Progenitor cell of endocrine pancreas (in vitro differentiated cells): ENCODE measurements at regions not wholly inside any gene's neighbourhood (a gene's known extent, or its start where the extent isn't known, plus 50 kb on each side); places are given as distances from the start of the nearest gene placed in this dataset.
"Not testable (repeated sequence)": the region's sequence is repeated elsewhere in the genome, so short reads cannot be mapped to it uniquely, and the experiment has no call there.

Experiments
- DNase-seq: peaks from one replicate; pipeline ENCODE4 v3.0.0; 2021; ENCODE audit warnings: low spot score; ENCODE audit not compliant: unreplicated experiment
- H3K27ac Mint-ChIP-seq: 2 replicates; pipeline ENCODE4 v1.8.0; 2021; ENCODE audit warnings: mild to moderate bottlenecking, moderate library complexity, mixed read lengths
- H3K27me3 Mint-ChIP-seq: 2 replicates; pipeline ENCODE4 v1.8.0; 2021; ENCODE audit warnings: mixed read lengths
- H3K36me3 Mint-ChIP-seq: 2 replicates; pipeline ENCODE4 v1.8.0; 2022; ENCODE audit warnings: mixed read lengths; ENCODE audit not compliant: insufficient read depth
- H3K4me1 Mint-ChIP-seq: 2 replicates; pipeline ENCODE4 v1.8.0; 2021; ENCODE audit warnings: low read depth, mixed read lengths
- H3K4me3 Mint-ChIP-seq: 2 replicates; pipeline ENCODE4 v1.8.0; 2021; ENCODE audit warnings: low read depth, mild to moderate bottlenecking, moderate library complexity, mixed read lengths
- H3K9me3 Mint-ChIP-seq: 2 replicates; pipeline ENCODE4 v1.8.0; 2021; ENCODE audit warnings: low read depth, mixed read lengths
- CTCF ChIP-seq: fragments of 200-600 bp; sonication (generic); IDR thresholded peaks from one replicate; pipeline ENCODE4 v1.5.0; 2021; ENCODE audit warnings: antibody characterized with exemption, mild to moderate bottlenecking; ENCODE audit not compliant: unreplicated experiment

DNA sequence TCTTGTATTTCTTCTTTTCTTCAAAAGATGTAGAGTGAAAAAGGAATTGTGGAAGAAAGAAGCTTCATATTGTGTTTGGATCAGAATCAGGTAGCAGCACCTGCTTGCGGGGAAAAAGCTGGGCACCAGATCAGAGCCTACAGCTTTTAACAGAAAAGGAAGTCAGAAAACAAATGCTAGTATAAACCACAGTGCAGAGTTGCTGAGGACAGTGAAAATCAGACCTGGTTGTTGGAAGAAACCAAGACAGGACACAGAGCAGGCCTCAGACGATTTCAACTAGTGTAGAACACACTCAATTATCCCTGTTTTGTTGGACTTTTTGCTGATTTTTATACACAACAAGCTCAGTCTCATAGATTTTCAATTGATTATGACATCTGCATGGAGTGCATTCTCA is 221.4 kb downstream of the PTN start:
- Mint-ChIP-seq H3K4me1 (no peaks in the 10 kb centered on the region), H3K9me3 (peaks cover 3% of the 10 kb centered on the region), H3K36me3 (no peaks in the 10 kb centered on the region), H3K27me3 (no peaks in the 10 kb centered on the region), H3K27ac (no peak overlapping the region), H3K4me3 (no peak overlapping the region)
- TF ChIP-seq CTCF, result no peak
- DNase-seq, result no peak

DNA sequence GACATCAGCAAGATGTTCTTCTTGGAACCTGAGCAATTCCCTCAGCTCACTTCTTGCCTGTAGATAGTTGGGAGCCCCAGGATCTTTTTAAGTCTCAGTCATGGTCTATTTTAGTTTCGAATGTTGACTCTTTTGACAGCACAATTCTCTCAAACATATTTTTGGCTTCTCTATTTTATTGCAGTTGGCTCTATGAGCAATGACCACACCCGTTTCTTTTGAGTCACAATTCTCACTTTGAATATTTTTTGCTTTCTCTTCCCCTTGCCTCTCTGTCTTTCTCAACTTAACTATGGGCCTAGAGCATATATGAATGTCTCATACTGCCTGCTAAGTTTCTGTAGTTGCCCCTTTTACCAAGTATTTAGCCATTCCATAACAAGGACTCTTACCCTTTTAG is 222.8 kb downstream of the PTN start:
- Mint-ChIP-seq H3K27ac (no peak overlapping the region), H3K4me1 (no peaks in the 10 kb centered on the region), H3K27me3 (no peaks in the 10 kb centered on the region), H3K9me3 (peaks cover 3% of the 10 kb centered on the region), H3K36me3 (no peaks in the 10 kb centered on the region), H3K4me3 (no peak overlapping the region)
- no peak for DNase-seq
- no peak for TF ChIP-seq CTCF

DNA sequence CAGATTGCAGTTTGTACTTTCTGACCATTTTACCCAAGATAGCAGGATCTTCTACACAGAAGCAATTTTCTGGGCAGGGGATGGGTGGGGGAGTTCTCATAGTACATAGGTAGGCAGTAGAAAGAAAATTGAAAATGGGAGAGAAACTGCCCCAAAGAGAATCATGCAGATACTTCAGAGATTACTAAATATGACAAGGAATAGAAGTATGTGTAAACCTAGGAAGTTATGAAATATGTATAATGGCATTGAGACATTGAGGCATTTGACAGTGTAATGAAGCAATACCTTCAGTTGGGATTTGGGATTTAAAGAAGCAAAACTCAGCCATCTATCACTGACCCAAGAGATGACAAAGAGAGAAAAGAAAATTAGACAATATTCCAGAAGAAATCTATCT is 233.0 kb downstream of the PTN start:
- no peak for TF ChIP-seq CTCF
- Mint-ChIP-seq H3K36me3 (no peaks in the 10 kb centered on the region), H3K4me1 (no peaks in the 10 kb centered on the region), H3K27me3 (no peaks in the 10 kb centered on the region), H3K27ac (no peak overlapping the region), H3K9me3 (peaks cover 10% of the 10 kb centered on the region), H3K4me3 (no peak overlapping the region)
- no peak for DNase-seq

- no peaks in the 10 kb centered on the region for H3K36me3 Mint-ChIP-seq
- H3K27me3 Mint-ChIP-seq, result no peaks in the 10 kb centered on the region
- H3K27ac Mint-ChIP-seq, result no peak overlapping the region
- TF ChIP-seq CTCF, result no peak
- H3K9me3 Mint-ChIP-seq, result peaks cover 10% of the 10 kb centered on the region
- no peak for DNase-seq
- H3K4me1 Mint-ChIP-seq, result no peaks in the 10 kb centered on the region
- no peak overlapping the region for H3K4me3 Mint-ChIP-seq
Measured at GRCh38 chr7:137110091-137110509, 233.4 kb downstream of the PTN start.

DNA sequence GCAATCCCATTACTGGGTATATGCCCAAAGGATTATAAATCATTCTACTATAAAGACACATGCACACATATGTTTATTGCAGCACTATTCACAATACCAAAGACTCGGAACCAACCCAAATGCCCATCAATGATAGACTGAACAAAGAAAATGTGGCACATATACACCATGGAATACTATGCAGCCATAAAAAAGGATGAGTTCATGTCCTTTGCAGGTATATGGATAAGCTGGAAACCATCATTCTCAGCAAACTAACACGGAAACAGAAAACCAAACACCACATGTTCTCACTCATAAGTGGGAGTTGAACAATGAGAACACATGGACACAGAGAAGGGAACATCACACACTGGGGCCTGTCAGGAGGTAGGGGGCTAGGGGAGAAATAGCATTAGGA is 235.7 kb downstream of the PTN start:
- not testable (repeated sequence) for H3K4me1 Mint-ChIP-seq

GRCh38 chr7:137103526-137103925 is 235.1 kb downstream of the CHRM2 start:
- peaks cover 18% of the 10 kb centered on the region for H3K9me3 Mint-ChIP-seq
- not testable (repeated sequence) for H3K27ac Mint-ChIP-seq, H3K27me3 Mint-ChIP-seq, H3K36me3 Mint-ChIP-seq, DNase-seq, H3K4me3 Mint-ChIP-seq, H3K4me1 Mint-ChIP-seq

More for the DNA sequence above, 235.7 kb downstream of the PTN start:
- not testable (repeated sequence) for H3K36me3 Mint-ChIP-seq, H3K27me3 Mint-ChIP-seq, H3K4me3 Mint-ChIP-seq, H3K27ac Mint-ChIP-seq, DNase-seq
- peaks cover 15% of the 10 kb centered on the region for H3K9me3 Mint-ChIP-seq
